ENCODE measurements at regions not wholly inside any gene's neighbourhood (a gene's known extent, or its start where the extent isn't known, plus 50 kb on each side); places are given as distances from the start of the nearest gene placed in this dataset.

- TF ChIP-seq FOSL1 (IDR thresholded peaks at IDR 0.05; ENCODE audit: insufficient read depth, low read depth, low read length) = no peak
- TF ChIP-seq CHD7 (IDR thresholded peaks at IDR 0.05; ENCODE audit: insufficient replicate concordance, low read length) = no peak
Observed at GRCh38 chr9:80233102-80233843, 661.5 kb downstream of the TLE4 start (continued).
